NCI-H187 treated with DMSO at 0.1 percent for 48 hours (cell line): ENCODE measurements at regions not wholly inside any gene's neighbourhood (a gene's known extent, or its start where the extent isn't known, plus 50 kb on each side); places are given as distances from the start of the nearest gene placed in this dataset.

Experiments
- DNase-seq: peaks from one replicate; lab custom pipeline; 2025; lab: John Stamatoyannopoulos, UW

- DNase-seq: no peak
These were observed 130.0 kb downstream of the DLL1 start for GRCh38 chr6:170160628-170161611.

- DNase-seq: no peak
These were observed 130.7 kb downstream of the DLL1 start for GRCh38 chr6:170160031-170160627.

- DNase-seq: no peak
These were observed 131.6 kb downstream of the DLL1 start for GRCh38 chr6:170159022-170159965.

- DNase-seq: no peak
These were observed 132.4 kb downstream of the DLL1 start for GRCh38 chr6:170158296-170159021.

- no peak for DNase-seq
These were observed 133.2 kb downstream of the DLL1 start for GRCh38 chr6:170157567-170158218.

GRCh38 chr6:170156448-170157375 is 134.2 kb downstream of the DLL1 start:
- DNase-seq: no peak

GRCh38 chr6:170155464-170156196 is 135.2 kb downstream of the DLL1 start:
- DNase-seq: no peak

- no peak for DNase-seq
These were observed 137.2 kb downstream of the DLL1 start for GRCh38 chr6:170153436-170154319.

- peak; percentile 28 for DNase-seq
These were observed 137.9 kb downstream of the DLL1 start for GRCh38 chr6:170152989-170153388.

- no peak for DNase-seq
These were observed 138.6 kb downstream of the DLL1 start for GRCh38 chr6:170152124-170152926.

- DNase-seq: no peak
These were observed 139.1 kb downstream of the DLL1 start for GRCh38 chr6:170151804-170152123.

- no peak for DNase-seq
These were observed 139.5 kb downstream of the DLL1 start for GRCh38 chr6:170151321-170151771.

GRCh38 chr6:170150590-170150945 is 140.3 kb downstream of the DLL1 start:
- no peak for DNase-seq

- no peak for DNase-seq
These were observed 140.9 kb downstream of the DLL1 start for GRCh38 chr6:170149681-170150589.

GRCh38 chr6:170148709-170149470 is 142.0 kb downstream of the DLL1 start:
- DNase-seq: no peak
